Vagina (tissue), 2 donors: ENCODE measurements at regions not wholly inside any gene's neighbourhood (a gene's known extent, or its start where the extent isn't known, plus 50 kb on each side); places are given as distances from the start of the nearest gene placed in this dataset.

Experiments
- DNase-seq, 2 donors: peaks; one replicate each; pipeline ENCODE4 v3.0.0-alpha.2; 2017; ENCODE audit errors: extremely low spot score in 2 of 2
- H3K27ac ChIP-seq: fragments of 200-600 bp; sonication (generic); one replicate; pipeline ENCODE4 v1.5.1; 2019
- H3K27me3 ChIP-seq: fragments of 200-600 bp; sonication (generic); one replicate; pipeline ENCODE4 v1.5.1; 2019
- H3K36me3 ChIP-seq, 2 donors: fragments of 200-600 bp; sonication (generic); one replicate each; pipeline ENCODE4 v1.5.1; 2017 to 2019
- H3K4me1 ChIP-seq: fragments of 200-600 bp; sonication (generic); one replicate; pipeline ENCODE4 v1.5.1; 2019
- H3K4me3 ChIP-seq, 2 donors: fragments of 200-600 bp; sonication (generic); 1 replicate in 1 of 2; 2 replicates in 1 of 2; pipeline ENCODE4 v1.5.1; 2016 to 2019
- H3K9me3 ChIP-seq: fragments of 200-600 bp; sonication (generic); one replicate; pipeline ENCODE4 v1.5.1; 2019
- POLR2A ChIP-seq, 2 donors: fragments of 450-650 bp; IDR thresholded peaks; one replicate each; pipeline ENCODE4 v1.6.1; 2017; ENCODE audit warnings: antibody characterized with exemption in 2 of 2, mild to moderate bottlenecking in 2 of 2, moderate library complexity in 2 of 2
- POLR2AphosphoS5 ChIP-seq, 2 donors: sonication (generic); formaldehyde crosslinking; IDR thresholded peaks; one replicate each; pipeline ENCODE4 v1.9.0; 2017; ENCODE audit warnings: antibody characterized with exemption in 2 of 2, mild to moderate bottlenecking in 2 of 2, low read depth in 1 of 2; ENCODE audit not compliant: insufficient read depth in 1 of 2
- intact Hi-C: fragments of 100-400 bp; cut with DNase I; formaldehyde crosslinking; loops from one replicate; pipeline ENCODE4 v1.15.1; 2023
- TF ChIP-seq, protein P1 (sequence below), 3 experiments: fragments of 450-650 bp in 2 of 3; fragments of 200-600 bp in 1 of 3; sonication (generic) in 1 of 3; IDR thresholded peaks; one replicate each; pipeline ENCODE4 v1.5.1; 2017 to 2019; ENCODE audit warnings: antibody characterized with exemption in 3 of 3, mild to moderate bottlenecking in 2 of 3, moderate library complexity in 2 of 3

DNA sequence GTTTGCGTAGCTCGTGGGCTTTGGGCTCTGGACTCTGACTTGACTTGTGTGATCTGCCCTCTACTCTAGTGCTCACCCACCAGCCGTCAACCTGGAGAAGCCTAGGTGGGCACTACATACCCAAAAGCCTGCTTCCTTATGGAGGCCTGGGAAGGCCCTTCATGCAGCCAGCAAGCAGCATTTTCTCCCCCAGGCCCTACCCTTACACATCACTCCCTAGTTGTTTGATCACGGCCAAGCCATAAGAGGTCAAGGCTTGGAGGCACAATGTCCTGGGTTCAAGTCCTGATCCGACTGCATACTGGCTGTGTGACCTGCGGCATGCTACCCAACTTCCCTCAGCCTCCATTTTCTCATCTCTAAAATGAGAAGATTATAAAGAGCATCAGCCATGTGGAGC is 151.3 kb upstream of the EGFLAM start:
- DNase-seq = peak in 1 of 2 donors; percentile 58
- TF ChIP-seq POLR2A (IDR thresholded peaks at IDR 0.05) = no peak
- intact Hi-C loops = no loop called here

DNA sequence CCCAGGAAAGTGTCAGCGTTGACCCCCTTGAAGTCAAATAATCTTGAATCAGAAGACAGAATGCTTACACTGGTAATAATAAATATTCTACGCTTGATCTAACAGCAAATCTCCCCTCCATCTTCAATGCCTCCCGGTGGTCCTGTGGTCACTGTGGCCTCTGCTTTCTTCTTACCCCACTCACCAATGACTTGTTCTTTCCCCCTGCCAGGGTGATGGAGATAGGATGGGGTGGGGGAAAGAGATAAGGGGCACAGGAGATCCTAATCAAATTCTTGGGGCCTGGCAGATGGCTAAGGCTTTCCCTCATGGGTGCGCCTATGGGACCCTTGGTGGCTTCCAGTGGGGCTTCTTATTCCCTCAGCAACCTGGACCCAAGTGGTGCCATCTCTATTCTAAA is 152.6 kb upstream of the EGFLAM start:
- Histone ChIP-seq H3K4me3 (no peak overlapping the region), H3K27me3 (no peaks in the 10 kb centered on the region), H3K4me1 (no peaks in the 10 kb centered on the region), H3K36me3 (no peaks in the 10 kb centered on the region), H3K9me3 (no peaks in the 10 kb centered on the region), H3K27ac (no peak overlapping the region)
- TF ChIP-seq, protein P1, sequence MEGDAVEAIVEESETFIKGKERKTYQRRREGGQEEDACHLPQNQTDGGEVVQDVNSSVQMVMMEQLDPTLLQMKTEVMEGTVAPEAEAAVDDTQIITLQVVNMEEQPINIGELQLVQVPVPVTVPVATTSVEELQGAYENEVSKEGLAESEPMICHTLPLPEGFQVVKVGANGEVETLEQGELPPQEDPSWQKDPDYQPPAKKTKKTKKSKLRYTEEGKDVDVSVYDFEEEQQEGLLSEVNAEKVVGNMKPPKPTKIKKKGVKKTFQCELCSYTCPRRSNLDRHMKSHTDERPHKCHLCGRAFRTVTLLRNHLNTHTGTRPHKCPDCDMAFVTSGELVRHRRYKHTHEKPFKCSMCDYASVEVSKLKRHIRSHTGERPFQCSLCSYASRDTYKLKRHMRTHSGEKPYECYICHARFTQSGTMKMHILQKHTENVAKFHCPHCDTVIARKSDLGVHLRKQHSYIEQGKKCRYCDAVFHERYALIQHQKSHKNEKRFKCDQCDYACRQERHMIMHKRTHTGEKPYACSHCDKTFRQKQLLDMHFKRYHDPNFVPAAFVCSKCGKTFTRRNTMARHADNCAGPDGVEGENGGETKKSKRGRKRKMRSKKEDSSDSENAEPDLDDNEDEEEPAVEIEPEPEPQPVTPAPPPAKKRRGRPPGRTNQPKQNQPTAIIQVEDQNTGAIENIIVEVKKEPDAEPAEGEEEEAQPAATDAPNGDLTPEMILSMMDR (IDR thresholded peaks at IDR 0.05) = no peak
- TF ChIP-seq POLR2AphosphoS5 (IDR thresholded peaks at IDR 0.05; ENCODE audit: insufficient read depth in 1 of 2, low read depth in 1 of 2) = no peak
- TF ChIP-seq POLR2A (IDR thresholded peaks at IDR 0.05) = no peak
- DNase-seq = no peak
- intact Hi-C loops = no loop called here

More for the DNA sequence above, 151.3 kb upstream of the EGFLAM start:
- Histone ChIP-seq H3K27ac (no peak overlapping the region), H3K4me3 (no peak overlapping the region), H3K4me1 (no peaks in the 10 kb centered on the region), H3K27me3 (no peaks in the 10 kb centered on the region), H3K9me3 (no peaks in the 10 kb centered on the region), H3K36me3 (no peaks in the 10 kb centered on the region)

DNA sequence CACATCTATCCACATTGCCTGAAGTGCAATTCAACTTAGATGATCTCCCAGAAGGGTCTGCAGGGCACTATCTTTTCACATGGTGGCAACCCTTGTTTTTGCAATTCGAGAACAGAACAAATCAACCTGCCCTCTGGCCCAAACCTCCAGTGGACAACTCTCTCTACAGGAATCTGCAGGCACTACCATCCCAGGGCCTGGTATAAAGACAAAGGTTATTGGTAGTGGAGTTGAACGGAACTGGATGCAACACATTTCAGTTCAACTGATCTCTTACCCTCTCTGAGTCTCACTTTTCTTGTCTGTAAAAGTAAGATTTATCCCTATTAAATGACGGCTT is 153.2 kb upstream of the EGFLAM start:
- Histone ChIP-seq H3K27ac (no peak overlapping the region), H3K36me3 (no peaks in the 10 kb centered on the region), H3K27me3 (no peaks in the 10 kb centered on the region), H3K4me3 (no peak overlapping the region), H3K9me3 (no peaks in the 10 kb centered on the region), H3K4me1 (no peaks in the 10 kb centered on the region)
- TF ChIP-seq, protein P1 (IDR thresholded peaks at IDR 0.05) = no peak
- DNase-seq = no peak
- intact Hi-C loops = no loop called here

DNA sequence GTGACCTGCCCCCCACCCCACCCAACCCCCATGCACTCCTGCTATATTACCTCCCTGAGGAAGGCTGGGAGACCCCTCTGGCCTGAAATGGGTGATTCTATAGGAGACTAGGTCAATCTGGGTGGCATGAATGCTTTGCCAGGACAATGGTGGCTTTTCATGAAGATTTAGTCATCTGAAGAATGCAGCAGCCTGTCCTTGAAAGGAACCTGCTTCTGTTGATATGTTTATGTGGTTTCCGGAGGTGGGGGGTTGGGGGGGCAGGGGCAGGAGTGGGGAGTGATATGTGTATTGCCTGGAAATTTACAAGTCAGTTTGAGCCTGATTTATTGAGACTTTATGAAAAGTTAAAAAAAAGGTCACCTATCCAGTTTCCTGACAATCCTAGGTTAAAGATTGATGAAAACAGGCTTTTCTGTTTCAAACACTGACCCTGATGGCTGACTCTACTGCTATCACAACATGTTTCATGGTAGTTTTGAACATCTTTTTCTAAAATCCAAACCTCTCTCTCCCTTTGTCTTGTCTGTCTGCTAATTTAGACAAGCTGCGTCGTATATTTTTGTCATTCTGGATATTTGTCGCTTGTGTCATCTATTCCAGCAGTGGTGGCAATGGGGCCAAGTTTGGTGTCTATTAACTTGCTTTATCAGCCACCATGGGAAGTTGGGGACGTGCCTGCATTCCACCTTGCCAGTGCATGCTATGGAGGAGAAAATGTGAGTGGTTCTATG is 153.7 kb upstream of the EGFLAM start:
- Histone ChIP-seq H3K4me3 (no peak overlapping the region), H3K9me3 (no peaks in the 10 kb centered on the region), H3K4me1 (no peaks in the 10 kb centered on the region), H3K36me3 (no peaks in the 10 kb centered on the region), H3K27me3 (no peaks in the 10 kb centered on the region), H3K27ac (no peak overlapping the region)
- TF ChIP-seq, protein P1 (IDR thresholded peaks at IDR 0.05) = no peak
- TF ChIP-seq POLR2A (IDR thresholded peaks at IDR 0.05) (no peak), POLR2AphosphoS5 (IDR thresholded peaks at IDR 0.05; ENCODE audit: insufficient read depth in 1 of 2, low read depth in 1 of 2) (no peak)
- intact Hi-C loops = no loop called here
- no peak for DNase-seq

DNA sequence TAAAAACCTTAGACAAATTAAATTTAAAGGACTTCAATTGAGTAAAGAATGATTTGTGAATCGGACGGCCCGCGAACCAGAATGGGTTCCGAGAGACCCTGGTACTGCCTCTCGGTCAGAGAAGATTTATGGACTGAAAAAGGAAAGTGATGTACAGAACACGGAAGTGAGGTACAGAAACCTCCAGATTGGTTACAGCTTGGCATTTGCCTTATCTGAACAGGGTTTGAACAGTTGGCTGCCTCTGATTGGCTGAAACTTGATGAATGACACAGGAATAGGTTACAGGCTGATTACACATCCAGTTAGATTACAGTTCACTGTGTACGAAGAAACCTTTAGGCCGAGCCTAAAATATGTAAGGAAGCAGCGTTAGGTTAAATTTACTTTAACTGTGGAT is 156.5 kb upstream of the EGFLAM start:
- intact Hi-C loops = no loop called here
- H3K36me3 ChIP-seq = no peaks in the 10 kb centered on the region
- H3K4me3 ChIP-seq = no peak overlapping the region
- no peaks in the 10 kb centered on the region for H3K9me3 ChIP-seq
- H3K4me1 ChIP-seq = no peaks in the 10 kb centered on the region
- H3K27me3 ChIP-seq = no peaks in the 10 kb centered on the region
- no peak for DNase-seq
- no peak for TF ChIP-seq POLR2AphosphoS5 (IDR thresholded peaks at IDR 0.05; ENCODE audit: insufficient read depth in 1 of 2, low read depth in 1 of 2)
- TF ChIP-seq, protein P1 (IDR thresholded peaks at IDR 0.05) = no peak
- TF ChIP-seq POLR2A (IDR thresholded peaks at IDR 0.05) = no peak
- no peak overlapping the region for H3K27ac ChIP-seq
